ENCODE measurements at regions not wholly inside any gene's neighbourhood (a gene's known extent, or its start where the extent isn't known, plus 50 kb on each side); places are given as distances from the start of the nearest gene placed in this dataset.

DNA sequence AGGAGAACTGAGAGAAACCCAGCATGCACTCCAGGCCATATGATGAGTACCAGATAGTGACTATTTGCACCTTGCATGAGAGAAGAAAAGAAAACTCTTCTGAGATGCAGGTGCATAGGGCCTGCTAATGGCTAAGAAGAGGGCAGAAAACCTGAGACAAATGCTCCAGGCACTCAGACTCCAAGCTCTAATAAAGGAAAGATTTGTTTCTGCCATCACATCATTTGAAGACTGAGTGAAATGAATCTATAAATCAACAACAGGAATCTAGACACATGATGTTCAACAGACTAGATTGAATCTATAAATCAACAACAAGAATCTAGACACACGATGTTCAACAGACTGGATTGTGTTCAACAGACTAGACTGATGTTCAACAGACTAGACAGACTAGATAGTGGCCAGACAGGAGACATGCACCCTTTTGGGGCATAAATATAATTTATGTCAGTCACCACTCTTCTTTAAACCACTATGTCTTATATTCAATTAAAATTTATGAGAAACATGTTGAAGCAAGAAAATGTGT, 482.7 kb upstream of the UBE2E3 start:
- no peak overlapping the region for H3K4me3 ChIP-seq (ENCODE audit: low read length)
- no peaks in the 10 kb centered on the region for H3K9me3 ChIP-seq (ENCODE audit: low read length)
- no peaks in the 10 kb centered on the region for H3K36me3 ChIP-seq (ENCODE audit: insufficient read depth, low read length)
- H3K27me3 ChIP-seq (ENCODE audit: insufficient read depth, low read length), result no peaks in the 10 kb centered on the region
- no peaks in the 10 kb centered on the region for H3K4me1 ChIP-seq (ENCODE audit: insufficient read depth, low read length)
- no peak overlapping the region for H2AFZ ChIP-seq (ENCODE audit: low read depth, low read length)

DNA sequence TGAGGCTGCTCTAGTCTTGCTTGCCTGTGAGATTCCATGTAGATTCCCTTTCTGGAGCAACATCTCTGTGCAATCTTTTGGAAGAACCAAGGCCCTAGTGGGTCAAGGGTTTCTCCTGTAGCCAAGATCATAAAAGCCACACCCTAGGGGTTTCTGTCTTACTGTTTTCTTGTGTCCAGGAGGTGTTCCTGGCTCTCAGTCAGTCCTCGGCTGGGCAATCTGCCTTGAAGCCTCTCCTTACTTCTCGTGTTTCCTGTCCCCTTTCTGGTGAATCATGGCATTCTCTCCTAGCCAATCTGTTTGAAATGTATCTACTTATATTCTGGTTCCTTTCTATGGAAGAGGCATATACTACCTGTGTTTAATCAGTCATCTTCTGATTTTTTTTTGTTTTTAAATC, 484.8 kb upstream of the UBE2E3 start:
- Histone ChIP-seq H3K4me3 (ENCODE audit: low read length) (no peak overlapping the region), H2AFZ (ENCODE audit: low read depth, low read length) (no peak overlapping the region), H3K36me3 (ENCODE audit: insufficient read depth, low read length) (no peaks in the 10 kb centered on the region), H3K27me3 (ENCODE audit: insufficient read depth, low read length) (no peaks in the 10 kb centered on the region), H3K9me3 (ENCODE audit: low read length) (no peaks in the 10 kb centered on the region), H3K4me1 (ENCODE audit: insufficient read depth, low read length) (no peaks in the 10 kb centered on the region)

DNA sequence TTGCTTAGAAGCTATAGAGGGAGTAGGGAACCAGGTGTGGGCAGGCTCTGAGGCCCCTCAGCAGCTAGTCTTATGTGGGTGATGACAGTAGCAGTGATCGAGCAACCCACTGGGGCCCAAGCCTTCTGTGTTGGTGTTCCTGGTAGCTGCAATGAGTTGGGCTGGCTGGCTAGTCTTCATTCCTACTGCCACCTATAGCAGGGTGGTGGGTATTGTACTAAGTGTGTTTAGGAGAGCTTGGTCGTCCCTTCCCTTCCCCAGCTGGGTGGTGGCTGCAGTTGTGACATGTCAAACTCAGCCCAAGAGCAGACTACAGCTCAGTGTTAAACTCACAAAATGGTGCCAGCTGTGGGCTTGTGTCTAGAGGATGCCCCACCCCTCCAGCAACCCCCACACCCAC, 486.1 kb upstream of the UBE2E3 start:
- no peaks in the 10 kb centered on the region for H3K9me3 ChIP-seq (ENCODE audit: low read length)
- H3K4me1 ChIP-seq (ENCODE audit: insufficient read depth, low read length), result no peaks in the 10 kb centered on the region
- H3K4me3 ChIP-seq (ENCODE audit: low read length), result no peak overlapping the region
- H3K36me3 ChIP-seq (ENCODE audit: insufficient read depth, low read length), result no peaks in the 10 kb centered on the region
- no peak overlapping the region for H2AFZ ChIP-seq (ENCODE audit: low read depth, low read length)
- H3K27me3 ChIP-seq (ENCODE audit: insufficient read depth, low read length), result no peaks in the 10 kb centered on the region

- no peaks in the 10 kb centered on the region for H3K9me3 ChIP-seq (ENCODE audit: low read length)
- no peaks in the 10 kb centered on the region for H3K36me3 ChIP-seq (ENCODE audit: insufficient read depth, low read length)
- no peak overlapping the region for H3K4me3 ChIP-seq (ENCODE audit: low read length)
- no peaks in the 10 kb centered on the region for H3K27me3 ChIP-seq (ENCODE audit: insufficient read depth, low read length)
- H2AFZ ChIP-seq (ENCODE audit: low read depth, low read length), result no peak overlapping the region
- no peaks in the 10 kb centered on the region for H3K4me1 ChIP-seq (ENCODE audit: insufficient read depth, low read length)
Observed at GRCh38 chr2:180482696-180483095, 475.6 kb upstream of the CWC22 start.

DNA sequence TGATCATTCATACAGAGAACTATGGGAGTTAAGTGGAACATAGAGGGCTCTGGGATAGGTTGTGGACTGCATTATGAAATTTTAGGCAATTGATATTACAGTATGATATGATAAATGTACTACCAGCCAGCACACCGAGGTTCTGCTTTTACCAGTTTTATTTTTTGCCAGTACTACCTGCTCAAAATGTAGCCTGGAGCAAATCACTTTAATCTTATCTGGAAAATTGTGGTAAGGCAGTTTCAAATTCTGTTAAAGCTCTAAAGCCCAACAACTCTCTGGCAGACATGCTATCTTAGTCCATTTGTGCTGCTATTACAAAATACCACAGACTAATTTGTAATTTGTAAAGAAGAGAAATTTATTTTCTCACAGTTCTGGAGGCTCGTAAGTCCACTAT, 474.9 kb upstream of the CWC22 start:
- Histone ChIP-seq H2AFZ (ENCODE audit: low read depth, low read length) (no peak overlapping the region), H3K4me1 (ENCODE audit: insufficient read depth, low read length) (no peaks in the 10 kb centered on the region), H3K36me3 (ENCODE audit: insufficient read depth, low read length) (no peaks in the 10 kb centered on the region), H3K9me3 (ENCODE audit: low read length) (no peaks in the 10 kb centered on the region), H3K27me3 (ENCODE audit: insufficient read depth, low read length) (no peaks in the 10 kb centered on the region), H3K4me3 (ENCODE audit: low read length) (no peak overlapping the region)

- no peaks in the 10 kb centered on the region for H3K36me3 ChIP-seq (ENCODE audit: insufficient read depth, low read length)
- no peaks in the 10 kb centered on the region for H3K9me3 ChIP-seq (ENCODE audit: low read length)
- no peak overlapping the region for H2AFZ ChIP-seq (ENCODE audit: low read depth, low read length)
- H3K27me3 ChIP-seq (ENCODE audit: insufficient read depth, low read length), result no peaks in the 10 kb centered on the region
- H3K4me1 ChIP-seq (ENCODE audit: insufficient read depth, low read length), result no peaks in the 10 kb centered on the region
- no peak overlapping the region for H3K4me3 ChIP-seq (ENCODE audit: low read length)
Observed at GRCh38 chr2:180478883-180479282, 471.8 kb upstream of the CWC22 start.

DNA sequence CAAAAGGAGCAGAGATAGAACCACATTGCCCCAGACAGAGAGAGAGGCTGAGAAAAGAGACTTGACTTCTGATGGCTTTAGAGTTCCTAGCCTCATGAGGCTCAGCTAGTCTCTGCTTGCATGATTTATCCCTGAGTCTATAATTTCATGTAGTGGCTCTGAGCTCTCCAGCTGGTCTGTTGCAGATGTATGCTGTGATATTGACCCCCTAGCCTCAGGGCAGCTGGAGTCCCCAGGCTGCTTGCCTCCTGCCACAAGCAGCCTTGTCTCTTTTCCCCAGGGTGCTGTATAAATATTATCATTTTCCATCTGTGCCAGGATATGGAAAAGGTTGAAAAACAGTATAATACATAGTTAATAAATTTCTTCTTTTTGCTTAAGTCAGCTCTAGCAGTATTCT, 467.6 kb upstream of the CWC22 start:
- Histone ChIP-seq H3K4me1 (ENCODE audit: insufficient read depth, low read length) (no peaks in the 10 kb centered on the region), H3K9me3 (ENCODE audit: low read length) (no peaks in the 10 kb centered on the region), H2AFZ (ENCODE audit: low read depth, low read length) (no peak overlapping the region), H3K4me3 (ENCODE audit: low read length) (no peak overlapping the region), H3K27me3 (ENCODE audit: insufficient read depth, low read length) (no peaks in the 10 kb centered on the region), H3K36me3 (ENCODE audit: insufficient read depth, low read length) (no peaks in the 10 kb centered on the region)

DNA sequence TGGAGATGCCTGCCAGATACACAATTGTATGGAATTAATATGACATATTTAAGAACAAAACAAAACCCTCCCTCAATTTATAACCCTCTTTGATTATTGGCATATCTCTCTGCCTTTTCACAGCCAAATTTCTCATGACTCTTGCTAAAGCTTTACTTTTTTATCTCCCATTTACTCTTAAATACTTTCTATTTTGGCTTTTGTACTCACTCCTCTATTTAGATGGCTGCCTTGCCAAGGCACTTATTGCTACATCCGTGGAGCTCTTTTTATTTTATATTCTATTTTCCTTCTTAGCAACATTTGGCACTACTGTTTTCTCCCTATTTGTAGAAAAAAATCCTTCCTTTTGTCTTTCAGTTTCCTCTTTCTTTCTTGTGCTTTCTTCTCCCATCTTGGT, 466.4 kb upstream of the CWC22 start:
- H3K36me3 ChIP-seq (ENCODE audit: insufficient read depth, low read length), result no peaks in the 10 kb centered on the region
- H3K9me3 ChIP-seq (ENCODE audit: low read length), result no peaks in the 10 kb centered on the region
- no peak overlapping the region for H3K4me3 ChIP-seq (ENCODE audit: low read length)
- no peaks in the 10 kb centered on the region for H3K4me1 ChIP-seq (ENCODE audit: insufficient read depth, low read length)
- no peaks in the 10 kb centered on the region for H3K27me3 ChIP-seq (ENCODE audit: insufficient read depth, low read length)
- H2AFZ ChIP-seq (ENCODE audit: low read depth, low read length), result no peak overlapping the region

GRCh38 chr2:180472133-180472532, 465.0 kb upstream of the CWC22 start:
- Histone ChIP-seq H3K36me3 (ENCODE audit: insufficient read depth, low read length) (no peaks in the 10 kb centered on the region), H3K9me3 (ENCODE audit: low read length) (no peaks in the 10 kb centered on the region), H2AFZ (ENCODE audit: low read depth, low read length) (no peak overlapping the region), H3K27me3 (ENCODE audit: insufficient read depth, low read length) (no peaks in the 10 kb centered on the region), H3K4me1 (ENCODE audit: insufficient read depth, low read length) (no peaks in the 10 kb centered on the region), H3K4me3 (ENCODE audit: low read length) (no peak overlapping the region)

GRCh38 chr2:180463608-180464007, 456.5 kb upstream of the CWC22 start:
- no peaks in the 10 kb centered on the region for H3K9me3 ChIP-seq (ENCODE audit: low read length)
- H3K4me3 ChIP-seq (ENCODE audit: low read length), result no peak overlapping the region
- no peaks in the 10 kb centered on the region for H3K36me3 ChIP-seq (ENCODE audit: insufficient read depth, low read length)
- H3K27me3 ChIP-seq (ENCODE audit: insufficient read depth, low read length), result no peaks in the 10 kb centered on the region
- peak overlapping the region; percentile 30 for H2AFZ ChIP-seq (ENCODE audit: low read depth, low read length)
- H3K4me1 ChIP-seq (ENCODE audit: insufficient read depth, low read length), result peaks cover 8% of the 10 kb centered on the region

- H2AFZ ChIP-seq (ENCODE audit: low read depth, low read length), result no peak overlapping the region
- H3K4me3 ChIP-seq (ENCODE audit: low read length), result no peak overlapping the region
- peaks cover 6% of the 10 kb centered on the region for H3K4me1 ChIP-seq (ENCODE audit: insufficient read depth, low read length)
- no peaks in the 10 kb centered on the region for H3K27me3 ChIP-seq (ENCODE audit: insufficient read depth, low read length)
- no peaks in the 10 kb centered on the region for H3K36me3 ChIP-seq (ENCODE audit: insufficient read depth, low read length)
- no peaks in the 10 kb centered on the region for H3K9me3 ChIP-seq (ENCODE audit: low read length)
Observed at GRCh38 chr2:180461761-180462160, 454.7 kb upstream of the CWC22 start.

GRCh38 chr2:180456801-180457200, 449.7 kb upstream of the CWC22 start:
- no peak overlapping the region for H3K4me3 ChIP-seq (ENCODE audit: low read length)
- H3K27me3 ChIP-seq (ENCODE audit: insufficient read depth, low read length), result no peaks in the 10 kb centered on the region
- H2AFZ ChIP-seq (ENCODE audit: low read depth, low read length), result no peak overlapping the region
- no peaks in the 10 kb centered on the region for H3K36me3 ChIP-seq (ENCODE audit: insufficient read depth, low read length)
- no peaks in the 10 kb centered on the region for H3K4me1 ChIP-seq (ENCODE audit: insufficient read depth, low read length)
- H3K9me3 ChIP-seq (ENCODE audit: low read length), result no peaks in the 10 kb centered on the region

DNA sequence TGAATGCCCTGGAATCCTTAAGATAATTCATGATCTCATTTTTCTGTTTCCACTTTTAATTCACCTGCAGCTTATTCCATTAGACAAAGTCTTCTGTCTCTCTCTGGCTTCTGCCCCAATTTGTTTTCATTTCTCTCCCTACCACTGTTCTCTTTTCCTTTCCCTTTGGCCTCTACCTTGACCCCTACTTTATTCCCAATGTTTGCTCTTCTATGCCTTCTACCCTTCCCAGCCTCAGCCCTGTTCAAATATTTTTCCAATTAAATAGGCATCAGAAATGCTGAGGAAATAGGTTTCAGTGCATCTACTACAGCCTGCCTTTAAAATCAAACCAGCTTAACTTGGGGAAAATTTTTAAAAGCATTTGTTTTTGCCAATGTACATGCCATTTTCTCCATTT, 443.7 kb upstream of the CWC22 start:
- peaks cover 4% of the 10 kb centered on the region for H3K4me1 ChIP-seq (ENCODE audit: insufficient read depth, low read length)
- no peaks in the 10 kb centered on the region for H3K36me3 ChIP-seq (ENCODE audit: insufficient read depth, low read length)
- H3K4me3 ChIP-seq (ENCODE audit: low read length), result no peak overlapping the region
- no peak overlapping the region for H2AFZ ChIP-seq (ENCODE audit: low read depth, low read length)
- H3K9me3 ChIP-seq (ENCODE audit: low read length), result no peaks in the 10 kb centered on the region
- H3K27me3 ChIP-seq (ENCODE audit: insufficient read depth, low read length), result no peaks in the 10 kb centered on the region

GRCh38 chr2:180449171-180449915, 442.2 kb upstream of the CWC22 start:
- H3K27me3 ChIP-seq (ENCODE audit: insufficient read depth, low read length), result no peaks in the 10 kb centered on the region
- no peaks in the 10 kb centered on the region for H3K36me3 ChIP-seq (ENCODE audit: insufficient read depth, low read length)
- H3K4me3 ChIP-seq (ENCODE audit: low read length), result no peak overlapping the region
- H3K4me1 ChIP-seq (ENCODE audit: insufficient read depth, low read length), result peaks cover 4% of the 10 kb centered on the region
- no peaks in the 10 kb centered on the region for H3K9me3 ChIP-seq (ENCODE audit: low read length)
- H2AFZ ChIP-seq (ENCODE audit: low read depth, low read length), result no peak overlapping the region

Measured in neuron (in vitro differentiated cells).